Activated CD4-positive, alpha-beta T cell treated with anti-CD3 and anti-CD28 coated beads for 4 hours (primary cell): ENCODE measurements at regions not wholly inside any gene's neighbourhood (a gene's known extent, or its start where the extent isn't known, plus 50 kb on each side); places are given as distances from the start of the nearest gene placed in this dataset.
"Not testable (repeated sequence)": the region's sequence is repeated elsewhere in the genome, so short reads cannot be mapped to it uniquely, and the experiment has no call there.

Experiments used
- DNase-seq, 2 donors: peaks; one replicate each; pipeline ENCODE4 v3.0.0-alpha.2; 2020

- no peak for DNase-seq
These were observed 132.9 kb upstream of the LRIG1 start for GRCh38 chr3:66633402-66634381.

- no peak for DNase-seq
These were observed 137.9 kb upstream of the LRIG1 start for GRCh38 chr3:66638717-66639116.

GRCh38 chr3:66639809-66640356, 139.1 kb upstream of the LRIG1 start:
- no peak for DNase-seq

- no peak for DNase-seq
These were observed 141.2 kb upstream of the LRIG1 start for GRCh38 chr3:66642019-66642418.

- DNase-seq, result no peak
These were observed 141.7 kb upstream of the LRIG1 start for GRCh38 chr3:66642484-66642883.

- no peak for DNase-seq
These were observed 143.7 kb upstream of the LRIG1 start for GRCh38 chr3:66644549-66644948.

- DNase-seq, result no peak
These were observed 148.2 kb upstream of the LRIG1 start for GRCh38 chr3:66648975-66649374.

GRCh38 chr3:66651520-66651919, 150.7 kb upstream of the LRIG1 start:
- DNase-seq, result not testable (repeated sequence)

- DNase-seq, result not testable (repeated sequence)
These were observed 151.3 kb upstream of the LRIG1 start for GRCh38 chr3:66652100-66652499.

GRCh38 chr3:66655044-66655443, 154.2 kb upstream of the LRIG1 start:
- no peak for DNase-seq

- DNase-seq, result no peak
These were observed 154.8 kb upstream of the LRIG1 start for GRCh38 chr3:66655671-66656070.

- no peak for DNase-seq
These were observed 155.8 kb upstream of the LRIG1 start for GRCh38 chr3:66656609-66657008.

- no peak for DNase-seq
These were observed 158.2 kb upstream of the LRIG1 start for GRCh38 chr3:66659056-66659455.

GRCh38 chr3:66661628-66662027, 160.8 kb upstream of the LRIG1 start:
- DNase-seq, result no peak

GRCh38 chr3:66662894-66663293, 162.1 kb upstream of the LRIG1 start:
- DNase-seq, result no peak

GRCh38 chr3:66665021-66665695, 164.3 kb upstream of the LRIG1 start:
- DNase-seq, result no peak

- DNase-seq, result no peak
These were observed 165.5 kb upstream of the LRIG1 start for GRCh38 chr3:66666362-66666761.

GRCh38 chr3:66667263-66667662, 166.4 kb upstream of the LRIG1 start:
- DNase-seq, result no peak

GRCh38 chr3:66671291-66671690, 170.5 kb upstream of the LRIG1 start:
- no peak for DNase-seq

GRCh38 chr3:66672830-66673229, 172.0 kb upstream of the LRIG1 start:
- no peak for DNase-seq

GRCh38 chr3:66673293-66673692, 172.5 kb upstream of the LRIG1 start:
- no peak for DNase-seq

- no peak for DNase-seq
These were observed 174.5 kb upstream of the LRIG1 start for GRCh38 chr3:66675366-66675765.

GRCh38 chr3:66692042-66692765, 191.4 kb upstream of the LRIG1 start:
- no peak for DNase-seq
